B cell (primary cell): ENCODE measurements at regions not wholly inside any gene's neighbourhood (a gene's known extent, or its start where the extent isn't known, plus 50 kb on each side); places are given as distances from the start of the nearest gene placed in this dataset.

ENCODE experiments used
- ATAC-seq: fragments of 200-7000 bp; cut with Tn5 transposase; one replicate; pipeline ENCODE4 v1.10.0; 2021; ENCODE audit warnings: low read depth, mild to moderate bottlenecking, moderate number of reproducible peaks, moderate library complexity
- CTCF ChIA-PET: fragments of 350-600 bp; sonication (Branson Sonifier 250); formaldehyde crosslinking; loops from one replicate; lab custom pipeline; 2021; ENCODE audit warnings: antibody characterized with exemption, inconsistent platforms; lab: Charles Lee
- POLR2A ChIA-PET: fragments of 350-600 bp; sonication (Branson Sonifier 250); formaldehyde crosslinking; loops from one replicate; lab custom pipeline; 2021; ENCODE audit warnings: antibody characterized with exemption; lab: Charles Lee
- DNase-seq: peaks from one replicate; pipeline ENCODE4 v3.0.0; 2013
- H2AFZ ChIP-seq: 2 replicates; pipeline ENCODE4 v1.6.1; 2012; ENCODE audit warnings: mild to moderate bottlenecking, low read depth, low read length; ENCODE audit not compliant: insufficient read depth, poor library complexity, severe bottlenecking
- H3K27ac ChIP-seq, 2 donors: 1 replicate in 1 of 2; 2 replicates in 1 of 2; pipeline ENCODE4 v1.5.1; 2012 to 2013; ENCODE audit warnings: low read length in 2 of 2, mild to moderate bottlenecking in 2 of 2, moderate library complexity in 1 of 2
- H3K27me3 ChIP-seq, 4 experiments: fragments of 200-600 bp in 1 of 4; sonication (generic) in 1 of 4; replicated peaks in 1 of 4; 1 replicate in 2 of 4; 2 replicates in 2 of 4; pipeline versions ENCODE4 v1.6.1 to v1.7.0; 2013 to 2016; ENCODE audit warnings: low read length in 3 of 4, mild to moderate bottlenecking in 2 of 4, mixed read lengths in 1 of 4, moderate library complexity in 1 of 4; ENCODE audit not compliant: insufficient read depth in 4 of 4, control insufficient read depth in 3 of 4; ENCODE audit errors: control extremely low read depth in 1 of 4
- H3K36me3 ChIP-seq, 2 experiments: replicated peaks in 1 of 2; 1 replicate in 1 of 2; 2 replicates in 1 of 2; pipeline versions ENCODE4 v1.6.1 to v1.7.1; 2013; ENCODE audit warnings: low read length in 1 of 2; ENCODE audit not compliant: insufficient read depth in 2 of 2, control insufficient read depth in 1 of 2; ENCODE audit errors: control extremely low read depth in 1 of 2, extremely low read depth in 1 of 2
- H3K4me1 ChIP-seq, 2 donors: fragments of 200-600 bp in 1 of 2; sonication (generic) in 1 of 2; 1 replicate in 1 of 2; 2 replicates in 1 of 2; pipeline versions ENCODE4 v1.5.1 to v1.6.1; 2013 to 2017; ENCODE audit warnings: low read length in 2 of 2; ENCODE audit not compliant: control insufficient read depth in 2 of 2, insufficient read depth in 2 of 2
- H3K4me2 ChIP-seq: replicated peaks from 2 replicates; pipeline ENCODE3; 2012; ENCODE audit warnings: mild to moderate bottlenecking, low read depth, low read length; ENCODE audit not compliant: poor library complexity, severe bottlenecking
- H3K4me3 ChIP-seq, 5 experiments: fragments of 200-600 bp in 1 of 5; sonication (generic) in 1 of 5; 1 replicate in 3 of 5; 2 replicates in 2 of 5; pipeline versions ENCODE4 v1.5.1 to v1.7.0; 2011 to 2016; ENCODE audit warnings: low read length in 4 of 5, mild to moderate bottlenecking in 4 of 5, low read depth in 2 of 5, control low read depth in 1 of 5, moderate library complexity in 1 of 5; ENCODE audit not compliant: insufficient read depth in 1 of 5; ENCODE audit errors: control extremely low read depth in 1 of 5, extremely low read depth in 1 of 5
- H3K79me2 ChIP-seq: fragments of 200-600 bp; sonication (generic); one replicate; pipeline ENCODE4 v1.6.0; 2016; ENCODE audit warnings: low read length; ENCODE audit not compliant: control insufficient read depth, insufficient read depth
- H3K9ac ChIP-seq: fragments of 200-600 bp; sonication (generic); 2 replicates; pipeline ENCODE4 v1.6.1; 2017; ENCODE audit warnings: mild to moderate bottlenecking, low read length, moderate library complexity
- H3K9me3 ChIP-seq, 3 donors: one replicate each; pipeline versions ENCODE4 v1.6.1 to v1.7.1; 2013; ENCODE audit warnings: low read length in 2 of 3; ENCODE audit not compliant: control insufficient read depth in 2 of 3, insufficient read depth in 1 of 3; ENCODE audit errors: control extremely low read depth in 1 of 3
- H4K20me1 ChIP-seq: 2 replicates; pipeline ENCODE4 v1.6.0; 2012; ENCODE audit warnings: mild to moderate bottlenecking, low read length; ENCODE audit not compliant: insufficient read depth, control insufficient read depth, poor library complexity, severe bottlenecking
- H3K27ac Mint-ChIP-seq: one replicate; pipeline ENCODE4 v1.8.0; 2021; ENCODE audit warnings: mixed read lengths
- H3K27me3 Mint-ChIP-seq: one replicate; pipeline ENCODE4 v1.8.0; 2021; ENCODE audit warnings: mixed read lengths
- H3K4me1 Mint-ChIP-seq: one replicate; pipeline ENCODE4 v1.8.0; 2021; ENCODE audit warnings: mixed read lengths
- H3K4me3 Mint-ChIP-seq: one replicate; pipeline ENCODE4 v1.8.0; 2021; ENCODE audit warnings: mixed read lengths
- H3K9me3 Mint-ChIP-seq: one replicate; pipeline ENCODE4 v1.8.0; 2022; ENCODE audit warnings: mixed read lengths; ENCODE audit not compliant: insufficient read depth
- EZH2 ChIP-seq: IDR thresholded peaks from 2 replicates; pipeline ENCODE4 v1.6.1; 2012; ENCODE audit warnings: borderline replicate concordance, low read depth, mild to moderate bottlenecking, moderate library complexity, low read length; ENCODE audit not compliant: insufficient read depth, poor library complexity, severe bottlenecking
- WGBS: methylation state at CpG from one replicate; pipeline ENCODE4 v1.1.5; 2013; ENCODE audit warnings: missing lambda C conversion rate; ENCODE audit not compliant: insufficient coverage; 5-methylcytosine and 5-hydroxymethylcytosine counted together
- intact Hi-C: fragments of 100-400 bp; cut with micrococcal nuclease; formaldehyde crosslinking; loops from one replicate; pipeline ENCODE4 v1.10.0; 2022
- TF ChIP-seq, protein P1 (sequence below): fragments of 200-600 bp; IDR thresholded peaks from one replicate; pipeline ENCODE4 v1.8.0; 2022; ENCODE audit warnings: antibody characterized with exemption, mild to moderate bottlenecking

DNA sequence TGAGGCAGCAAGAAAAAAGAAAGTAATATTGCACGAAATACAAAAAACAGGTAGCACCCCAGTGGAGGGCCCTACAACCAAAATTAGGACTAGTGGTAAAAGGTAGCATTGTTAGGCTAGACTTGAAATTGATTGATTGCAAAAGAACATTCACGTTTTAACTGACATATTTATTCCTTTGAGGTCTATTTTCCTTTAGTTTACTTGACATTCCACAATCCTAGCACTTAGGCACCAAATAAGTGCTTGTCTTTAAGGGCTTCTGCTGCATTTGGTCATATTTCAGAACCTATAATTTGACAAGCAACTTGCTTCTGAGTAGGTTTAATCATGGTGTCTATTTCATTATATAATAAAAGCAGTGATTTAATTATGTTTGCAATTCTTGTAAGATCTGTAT is 642.7 kb upstream of the AGTR1 start:
- H3K36me3 ChIP-seq = no peaks in the 10 kb centered on the region
- TF ChIP-seq, protein P1, sequence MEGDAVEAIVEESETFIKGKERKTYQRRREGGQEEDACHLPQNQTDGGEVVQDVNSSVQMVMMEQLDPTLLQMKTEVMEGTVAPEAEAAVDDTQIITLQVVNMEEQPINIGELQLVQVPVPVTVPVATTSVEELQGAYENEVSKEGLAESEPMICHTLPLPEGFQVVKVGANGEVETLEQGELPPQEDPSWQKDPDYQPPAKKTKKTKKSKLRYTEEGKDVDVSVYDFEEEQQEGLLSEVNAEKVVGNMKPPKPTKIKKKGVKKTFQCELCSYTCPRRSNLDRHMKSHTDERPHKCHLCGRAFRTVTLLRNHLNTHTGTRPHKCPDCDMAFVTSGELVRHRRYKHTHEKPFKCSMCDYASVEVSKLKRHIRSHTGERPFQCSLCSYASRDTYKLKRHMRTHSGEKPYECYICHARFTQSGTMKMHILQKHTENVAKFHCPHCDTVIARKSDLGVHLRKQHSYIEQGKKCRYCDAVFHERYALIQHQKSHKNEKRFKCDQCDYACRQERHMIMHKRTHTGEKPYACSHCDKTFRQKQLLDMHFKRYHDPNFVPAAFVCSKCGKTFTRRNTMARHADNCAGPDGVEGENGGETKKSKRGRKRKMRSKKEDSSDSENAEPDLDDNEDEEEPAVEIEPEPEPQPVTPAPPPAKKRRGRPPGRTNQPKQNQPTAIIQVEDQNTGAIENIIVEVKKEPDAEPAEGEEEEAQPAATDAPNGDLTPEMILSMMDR = no peak
- TF ChIP-seq EZH2 = no peak
- ATAC-seq (no peak), DNase-seq (no peak)
- no peak overlapping the region for H3K9ac ChIP-seq
- no peak overlapping the region for H3K4me3 Mint-ChIP-seq
- H3K27me3 ChIP-seq = no peaks in the 10 kb centered on the region
- H3K4me3 ChIP-seq = no peak overlapping the region
- no peaks in the 10 kb centered on the region for H3K4me1 ChIP-seq
- no CpG with 5 or more reads among the region's 2 CpGs for WGBS
- intact Hi-C loops = no loop called here
- H3K27ac ChIP-seq = no peak overlapping the region
- no peak overlapping the region for H2AFZ ChIP-seq
- ChIA-PET CTCF (no interaction called here), POLR2A (no interaction called here)
- H3K9me3 ChIP-seq = peaks cover 0 to 1% (median 0%) of the 10 kb centered on the region in 3 donors
- H3K27ac Mint-ChIP-seq = no peak overlapping the region
- H3K9me3 Mint-ChIP-seq = no peaks in the 10 kb centered on the region
- H3K79me2 ChIP-seq = no peaks in the 10 kb centered on the region
- no peaks in the 10 kb centered on the region for H4K20me1 ChIP-seq
- H3K4me2 ChIP-seq = no peak overlapping the region
- H3K4me1 Mint-ChIP-seq = no peaks in the 10 kb centered on the region
- no peaks in the 10 kb centered on the region for H3K27me3 Mint-ChIP-seq

DNA sequence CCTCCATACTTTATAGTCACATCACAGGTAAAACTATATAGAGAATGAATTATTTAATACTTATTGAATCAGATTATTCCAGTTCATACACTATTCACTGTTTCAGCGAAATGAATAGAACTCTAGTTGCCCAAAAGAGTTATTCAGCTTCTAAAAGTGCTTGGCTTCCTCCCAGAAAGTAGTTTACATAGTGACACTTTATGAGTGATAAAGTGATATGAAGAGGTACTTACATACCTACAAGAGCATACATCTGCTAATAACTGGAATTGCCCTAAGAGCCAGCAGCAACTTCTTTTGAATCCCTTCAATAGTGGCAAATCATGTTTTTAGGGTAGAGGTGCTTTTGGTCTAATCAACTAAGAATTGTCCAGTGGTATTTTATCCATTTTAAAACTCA is 635.1 kb upstream of the AGTR1 start:
- H3K4me1 ChIP-seq = no peaks in the 10 kb centered on the region
- no peak overlapping the region for H3K4me3 Mint-ChIP-seq
- no peak overlapping the region for H2AFZ ChIP-seq
- H3K9me3 Mint-ChIP-seq = no peaks in the 10 kb centered on the region
- no peaks in the 10 kb centered on the region for H3K79me2 ChIP-seq
- no peaks in the 10 kb centered on the region for H3K9me3 ChIP-seq
- DNase-seq = no peak
- H3K27me3 Mint-ChIP-seq = no peaks in the 10 kb centered on the region
- intact Hi-C loops = no loop called here
- H3K4me3 ChIP-seq = no peak overlapping the region
- ChIA-PET CTCF (no interaction called here), POLR2A (no interaction called here)
- no peak overlapping the region for H3K27ac ChIP-seq
- H3K27me3 ChIP-seq = no peaks in the 10 kb centered on the region
- H3K27ac Mint-ChIP-seq = no peak overlapping the region
- H3K4me1 Mint-ChIP-seq = no peaks in the 10 kb centered on the region
- H3K36me3 ChIP-seq = no peaks in the 10 kb centered on the region
- TF ChIP-seq EZH2 = no peak
- TF ChIP-seq, protein P1 = no peak
- no peak overlapping the region for H3K9ac ChIP-seq
- no peak for ATAC-seq
- H3K4me2 ChIP-seq = no peak overlapping the region
- no peaks in the 10 kb centered on the region for H4K20me1 ChIP-seq
- WGBS = no CpG with 5 or more reads among the region's 1 CpG
